Duodenal mucosa (tissue), 2 donors: ENCODE measurements at regions not wholly inside any gene's neighbourhood (a gene's known extent, or its start where the extent isn't known, plus 50 kb on each side); places are given as distances from the start of the nearest gene placed in this dataset.

Experiments used
- H3K27ac ChIP-seq: one replicate; pipeline ENCODE4 v1.7.0; 2013; ENCODE audit warnings: low read depth, low read length
- H3K27me3 ChIP-seq, 2 donors: one replicate each; pipeline ENCODE4 v1.7.0; 2013; ENCODE audit warnings: low read length in 2 of 2, control low read depth in 1 of 2; ENCODE audit not compliant: insufficient read depth in 2 of 2, control insufficient read depth in 1 of 2
- H3K36me3 ChIP-seq, 2 donors: one replicate each; pipeline ENCODE4 v1.7.0; 2013; ENCODE audit warnings: low read length in 2 of 2, control low read depth in 1 of 2; ENCODE audit not compliant: insufficient read depth in 2 of 2, control insufficient read depth in 1 of 2
- H3K4me1 ChIP-seq, 2 donors: one replicate each; pipeline ENCODE4 v1.7.0; 2013; ENCODE audit warnings: low read length in 2 of 2, control low read depth in 1 of 2; ENCODE audit not compliant: insufficient read depth in 2 of 2, control insufficient read depth in 1 of 2
- H3K4me3 ChIP-seq, 2 donors: one replicate each; pipeline ENCODE4 v1.7.0; 2013; ENCODE audit warnings: low read length in 2 of 2, low read depth in 1 of 2
- H3K9ac ChIP-seq, 2 donors: one replicate each; pipeline ENCODE4 v1.7.0; 2013; ENCODE audit warnings: low read length in 2 of 2, low read depth in 1 of 2
- H3K9me3 ChIP-seq, 2 donors: one replicate each; pipeline ENCODE4 v1.7.0; 2013; ENCODE audit warnings: low read length in 2 of 2, control low read depth in 1 of 2; ENCODE audit not compliant: control insufficient read depth in 1 of 2

DNA sequence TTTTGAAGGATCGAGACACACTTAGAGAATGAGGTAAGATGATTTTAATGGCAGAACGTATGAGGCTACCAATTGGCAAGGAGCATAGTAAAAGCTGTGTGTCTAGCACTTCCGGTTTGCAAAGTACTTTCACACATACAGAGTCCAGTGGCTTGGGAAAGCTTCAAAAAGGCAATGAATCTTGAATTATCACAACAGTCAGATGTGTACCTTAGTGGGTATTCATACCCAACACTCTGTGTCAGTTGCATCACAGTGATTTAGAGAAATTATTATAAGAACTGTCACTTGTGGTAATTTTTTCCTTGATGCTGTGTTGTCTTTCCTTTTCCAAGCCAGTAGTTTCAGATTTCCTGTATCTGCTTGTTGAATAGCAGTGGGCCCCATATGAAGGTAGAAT, 424.1 kb downstream of the PCNX1 start:
- H3K4me1 ChIP-seq, result peaks cover 0 to 6% of the 10 kb centered on the region in 2 donors
- H3K4me3 ChIP-seq, result no peak overlapping the region
- H3K9ac ChIP-seq, result no peak overlapping the region
- no peaks in the 10 kb centered on the region for H3K27me3 ChIP-seq
- H3K27ac ChIP-seq, result no peak overlapping the region
- no peaks in the 10 kb centered on the region for H3K9me3 ChIP-seq
- H3K36me3 ChIP-seq, result no peaks in the 10 kb centered on the region

DNA sequence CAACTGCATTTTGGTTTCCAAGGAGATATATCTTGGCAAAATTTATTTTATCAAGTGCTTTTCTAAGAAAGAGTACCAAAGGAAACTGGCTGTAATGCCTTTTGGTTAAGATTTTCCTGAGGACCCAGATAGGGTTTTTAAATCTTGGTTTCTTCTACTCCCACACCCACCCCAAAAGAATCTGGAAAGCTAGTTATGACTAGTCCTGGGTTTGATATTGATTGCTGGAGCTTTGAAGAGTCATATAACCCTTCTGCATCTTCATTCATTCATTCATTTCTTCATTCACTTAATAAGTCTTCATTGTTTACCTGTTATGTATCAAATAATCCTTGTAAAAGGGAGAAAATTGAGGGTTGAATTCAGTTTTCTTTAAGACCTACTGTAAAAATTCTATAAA, 425.2 kb downstream of the PCNX1 start:
- Histone ChIP-seq H3K4me1 (peaks cover 6 to 14% of the 10 kb centered on the region in 2 donors), H3K4me3 (no peak overlapping the region), H3K9ac (no peak overlapping the region), H3K9me3 (no peaks in the 10 kb centered on the region), H3K27ac (no peak overlapping the region), H3K27me3 (no peaks in the 10 kb centered on the region), H3K36me3 (no peaks in the 10 kb centered on the region)

DNA sequence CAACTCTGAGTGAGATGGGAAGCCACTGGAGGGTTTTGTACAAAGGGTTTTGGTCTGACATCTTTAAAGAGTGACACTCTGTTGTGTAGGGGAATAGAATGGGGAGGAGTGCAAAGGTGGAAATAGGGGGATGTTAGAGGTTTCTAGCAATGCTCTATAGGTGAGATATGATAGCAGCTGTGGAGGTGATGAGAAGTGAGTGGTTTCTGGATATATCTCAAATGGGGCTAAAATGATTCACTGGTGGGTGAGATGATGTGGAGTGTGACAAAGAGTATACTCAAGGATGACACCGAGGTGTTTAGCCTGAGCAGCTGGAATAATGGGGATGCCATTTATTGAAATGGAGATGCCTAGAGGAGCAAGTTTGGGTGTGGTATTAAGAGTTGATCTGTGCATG, 426.4 kb downstream of the PCNX1 start:
- no peaks in the 10 kb centered on the region for H3K36me3 ChIP-seq
- H3K9ac ChIP-seq, result no peak overlapping the region
- H3K4me1 ChIP-seq, result peaks cover 6 to 21% of the 10 kb centered on the region in 2 donors
- H3K9me3 ChIP-seq, result no peaks in the 10 kb centered on the region
- H3K27ac ChIP-seq, result no peak overlapping the region
- no peak overlapping the region for H3K4me3 ChIP-seq
- no peaks in the 10 kb centered on the region for H3K27me3 ChIP-seq

DNA sequence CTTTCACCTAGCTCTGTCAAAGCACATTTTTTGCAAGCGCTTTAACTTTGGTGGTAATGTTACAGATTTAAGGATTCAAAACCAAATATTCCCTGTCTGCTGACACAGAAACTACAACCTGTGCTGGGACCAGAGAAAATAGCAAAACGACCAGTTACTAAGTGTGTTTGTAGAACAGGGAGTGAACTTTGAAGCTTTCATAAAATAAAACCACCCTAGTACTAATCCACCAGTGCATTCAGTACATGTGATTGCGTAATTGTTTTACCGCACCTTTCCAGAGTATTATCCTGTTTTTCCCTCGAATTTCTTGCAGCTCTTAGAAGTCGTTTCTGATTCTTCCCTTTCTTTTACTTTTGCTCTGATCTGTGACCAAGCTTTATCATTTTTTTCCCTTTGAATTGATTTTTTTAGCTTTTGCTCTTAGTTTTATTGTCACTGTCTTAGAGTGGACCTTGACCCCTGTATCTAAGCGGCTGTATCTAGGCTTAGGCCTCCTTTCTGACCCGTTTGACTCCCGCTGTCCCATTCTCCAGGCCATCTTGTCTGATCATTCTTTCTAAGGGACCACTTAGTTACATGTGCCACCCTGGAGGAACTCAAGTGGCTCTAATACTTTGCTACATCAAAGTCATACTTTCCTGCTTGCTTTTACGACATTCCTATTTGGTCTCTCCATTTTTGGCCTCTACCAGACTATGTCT, 429.4 kb downstream of the PCNX1 start:
- H3K9ac ChIP-seq, result no peak overlapping the region
- H3K36me3 ChIP-seq, result no peaks in the 10 kb centered on the region
- H3K27me3 ChIP-seq, result no peaks in the 10 kb centered on the region
- peak overlapping the region in 1 of 2 donors; percentile 18 for H3K4me3 ChIP-seq
- peak overlapping the region; percentile 35 for H3K27ac ChIP-seq
- H3K9me3 ChIP-seq, result no peaks in the 10 kb centered on the region
- H3K4me1 ChIP-seq, result peaks cover 14 to 43% of the 10 kb centered on the region in 2 donors

DNA sequence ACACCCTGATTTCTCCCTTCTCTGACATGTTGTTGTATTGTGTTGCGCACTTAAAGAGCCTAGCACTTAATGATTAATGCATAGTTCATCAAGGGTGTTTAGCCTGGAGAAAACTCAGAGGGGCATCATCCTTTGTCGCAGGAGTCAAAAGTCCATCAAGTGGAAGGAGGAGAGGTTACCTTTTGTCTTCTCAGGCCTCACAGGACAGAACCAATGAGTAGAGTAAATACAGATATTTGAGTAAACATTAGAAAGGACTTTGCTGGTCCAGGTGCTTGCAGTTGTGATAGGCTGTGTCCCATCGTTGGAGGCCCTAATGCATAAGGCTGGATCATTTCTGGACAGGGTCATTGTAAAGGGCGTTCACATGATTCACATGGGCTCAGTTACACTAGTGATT, 430.9 kb downstream of the PCNX1 start:
- Histone ChIP-seq H3K4me3 (no peak overlapping the region), H3K9ac (no peak overlapping the region), H3K4me1 (peaks cover 14 to 43% of the 10 kb centered on the region in 2 donors), H3K36me3 (no peaks in the 10 kb centered on the region), H3K27me3 (no peaks in the 10 kb centered on the region), H3K27ac (no peak overlapping the region), H3K9me3 (no peaks in the 10 kb centered on the region)

DNA sequence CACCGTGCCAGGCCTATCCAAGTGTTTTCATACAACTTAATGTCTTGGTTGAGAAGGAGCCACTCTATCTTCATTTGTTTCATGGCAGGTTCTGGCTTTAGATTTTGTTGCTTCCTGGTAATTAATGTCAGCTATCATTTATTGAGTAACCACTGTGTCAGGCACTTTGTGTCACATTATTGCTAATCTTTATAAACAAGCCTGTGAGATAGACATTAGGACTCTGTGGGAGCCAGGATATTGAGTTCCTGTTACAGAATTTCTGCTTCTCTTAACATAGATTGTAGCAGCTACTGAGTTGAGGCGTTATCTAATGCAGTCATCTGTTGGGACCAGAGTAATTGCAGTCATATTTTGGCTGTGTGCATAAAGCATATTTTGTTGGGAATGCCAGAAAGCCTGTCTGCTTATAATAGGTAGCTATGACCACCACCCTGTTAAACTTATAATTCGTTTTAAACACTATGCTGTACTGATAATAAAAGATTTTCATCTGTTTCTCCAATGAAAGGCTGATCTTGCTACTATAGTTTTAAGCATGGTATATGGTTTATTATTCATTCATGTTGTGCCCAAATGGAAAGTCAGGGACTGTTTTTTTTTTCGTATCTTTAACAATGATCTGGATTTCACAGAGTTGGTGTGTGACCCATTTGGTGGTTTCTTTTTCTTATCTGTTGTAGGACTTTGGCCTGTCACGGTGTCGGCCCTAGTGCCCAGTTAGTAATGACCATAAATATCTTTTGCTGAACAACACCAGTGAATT, 432.6 kb downstream of the PCNX1 start:
- Histone ChIP-seq H3K36me3 (no peaks in the 10 kb centered on the region), H3K4me3 (peak overlapping the region; percentile 5 to 36), H3K27ac (peak overlapping the region; percentile 1), H3K9ac (no peak overlapping the region), H3K4me1 (peaks cover 14 to 43% of the 10 kb centered on the region in 2 donors), H3K27me3 (no peaks in the 10 kb centered on the region), H3K9me3 (no peaks in the 10 kb centered on the region)

DNA sequence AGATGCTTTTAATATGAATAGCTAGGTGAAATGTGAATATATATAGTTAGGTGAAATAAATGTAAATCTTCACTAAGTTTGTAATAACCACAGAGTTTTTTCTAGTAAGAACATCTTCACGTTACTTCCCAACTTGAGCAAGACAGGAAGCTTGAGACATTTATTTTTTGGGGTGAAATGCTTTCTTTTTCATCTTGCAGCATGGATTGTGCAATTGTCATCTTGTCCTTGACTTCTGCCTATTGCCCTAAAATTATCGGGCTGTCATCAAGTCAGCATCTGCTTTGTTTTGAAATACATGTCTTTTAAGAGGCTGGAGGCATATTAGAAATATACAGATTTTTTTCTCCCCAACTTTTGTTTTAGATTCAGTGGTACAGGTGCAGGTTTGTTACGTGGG, 433.9 kb downstream of the PCNX1 start:
- H3K36me3 ChIP-seq, result no peaks in the 10 kb centered on the region
- no peak overlapping the region for H3K27ac ChIP-seq
- no peaks in the 10 kb centered on the region for H3K9me3 ChIP-seq
- H3K27me3 ChIP-seq, result no peaks in the 10 kb centered on the region
- no peak overlapping the region for H3K9ac ChIP-seq
- H3K4me1 ChIP-seq, result peaks cover 14 to 39% of the 10 kb centered on the region in 2 donors
- H3K4me3 ChIP-seq, result no peak overlapping the region

DNA sequence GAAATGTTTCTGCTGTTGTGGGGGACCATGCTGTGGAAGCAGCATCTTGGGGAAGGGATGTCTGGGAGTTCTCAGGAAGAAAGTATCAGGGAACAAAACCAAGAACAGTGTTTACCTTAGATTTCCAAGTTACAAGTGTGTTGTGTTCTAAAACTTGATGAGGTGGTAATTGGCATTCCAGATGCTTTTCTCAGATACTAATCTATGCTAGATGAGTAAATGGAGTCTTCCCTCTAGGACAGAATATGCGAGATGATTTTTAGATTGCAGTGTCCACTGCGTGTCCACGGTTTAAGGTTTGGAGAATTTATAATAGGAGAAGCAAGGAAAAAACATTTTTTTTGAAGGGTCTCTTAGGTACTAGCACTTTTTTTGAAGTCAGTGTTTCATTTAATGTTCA, 436.5 kb downstream of the PCNX1 start:
- Histone ChIP-seq H3K9ac (no peak overlapping the region), H3K27ac (no peak overlapping the region), H3K27me3 (no peaks in the 10 kb centered on the region), H3K4me3 (no peak overlapping the region), H3K4me1 (peaks cover 9 to 22% of the 10 kb centered on the region in 2 donors), H3K36me3 (no peaks in the 10 kb centered on the region), H3K9me3 (no peaks in the 10 kb centered on the region)

DNA sequence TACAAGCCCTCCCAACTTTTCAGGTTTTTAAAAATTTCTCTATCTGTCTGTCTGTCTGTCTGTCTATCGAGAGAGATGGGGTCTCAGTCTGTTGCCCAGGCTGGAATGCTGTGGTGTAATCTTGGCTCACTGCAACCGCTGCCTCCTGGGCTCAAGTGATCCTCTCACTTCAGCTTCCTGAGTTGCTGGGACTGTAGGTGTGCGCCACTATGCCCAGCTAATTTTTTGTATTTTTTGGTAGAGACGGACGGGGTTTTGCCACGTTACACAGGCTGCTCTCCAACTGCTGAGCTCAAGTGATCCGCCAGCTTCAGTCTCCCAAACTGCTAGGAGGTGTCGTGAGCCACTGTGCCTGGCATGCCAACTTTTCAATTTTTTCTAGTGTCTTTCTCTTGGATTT, 437.2 kb downstream of the PCNX1 start:
- H3K9ac ChIP-seq, result no peak overlapping the region
- H3K27ac ChIP-seq, result no peak overlapping the region
- H3K4me3 ChIP-seq, result no peak overlapping the region

DNA sequence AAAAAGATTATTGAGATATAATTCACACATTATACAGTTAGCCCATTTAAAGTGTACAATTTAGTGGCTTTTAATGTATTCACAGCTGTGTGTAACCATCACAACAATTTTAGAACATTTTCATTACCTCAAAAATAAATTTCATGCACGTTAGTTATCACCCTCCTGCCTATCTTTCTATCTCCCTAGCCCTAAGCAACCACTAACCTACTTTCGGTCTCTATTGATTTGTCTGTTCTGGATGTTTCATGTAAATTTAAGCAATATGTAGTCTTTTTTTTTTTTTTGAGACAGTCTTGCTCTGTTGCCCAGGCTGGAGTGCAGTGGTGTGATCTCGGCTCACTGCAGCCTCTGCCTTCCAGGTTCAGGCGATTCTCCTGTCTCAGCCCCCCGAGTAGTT, 439.4 kb downstream of the PCNX1 start:
- H3K27me3 ChIP-seq, result no peaks in the 10 kb centered on the region
- H3K4me3 ChIP-seq, result no peak overlapping the region
- H3K9me3 ChIP-seq, result no peaks in the 10 kb centered on the region
- no peaks in the 10 kb centered on the region for H3K36me3 ChIP-seq
- no peak overlapping the region for H3K27ac ChIP-seq
- peaks cover 0 to under 1% of the 10 kb centered on the region in 2 donors for H3K4me1 ChIP-seq
- H3K9ac ChIP-seq, result no peak overlapping the region

More for the DNA sequence above, 437.2 kb downstream of the PCNX1 start:
- H3K36me3 ChIP-seq, result no peaks in the 10 kb centered on the region
- H3K4me1 ChIP-seq, result peaks cover 9 to 16% of the 10 kb centered on the region in 2 donors
- no peaks in the 10 kb centered on the region for H3K9me3 ChIP-seq
- no peaks in the 10 kb centered on the region for H3K27me3 ChIP-seq
